Upper lobe of left lung (tissue), 6 donors: ENCODE measurements at regions not wholly inside any gene's neighbourhood (a gene's known extent, or its start where the extent isn't known, plus 50 kb on each side); places are given as distances from the start of the nearest gene placed in this dataset.

ENCODE experiments used
- ATAC-seq, 2 donors: fragments of 200-7000 bp; cut with Tn5 transposase; one replicate each; pipeline ENCODE4 v1.9.1; 2022; ENCODE audit warnings: mild to moderate bottlenecking in 2 of 2, moderate library complexity in 2 of 2; ENCODE audit not compliant: low FRiP score in 2 of 2
- DNase-seq, 2 donors: peaks; one replicate each; pipeline ENCODE4 v3.0.0-alpha.2; 2019 to 2020
- H3K27ac ChIP-seq, 4 donors: fragments of 200-600 bp; sonication (generic); one replicate each; pipeline ENCODE4 v1.5.1; 2016 to 2019
- H3K27me3 ChIP-seq, 4 donors: fragments of 200-600 bp; sonication (generic); one replicate each; pipeline ENCODE4 v1.5.1; 2017 to 2019
- H3K36me3 ChIP-seq, 4 donors: fragments of 200-600 bp; sonication (generic); one replicate each; pipeline ENCODE4 v1.5.1; 2016 to 2019
- H3K4me1 ChIP-seq, 4 donors: fragments of 200-600 bp; sonication (generic); one replicate each; pipeline ENCODE4 v1.5.1; 2018 to 2019
- H3K4me3 ChIP-seq, 4 donors: fragments of 200-600 bp; sonication (generic); one replicate each; pipeline ENCODE4 v1.5.1; 2017 to 2019; ENCODE audit warnings: mild to moderate bottlenecking in 2 of 4, moderate library complexity in 1 of 4
- H3K9me3 ChIP-seq, 4 donors: fragments of 200-600 bp; sonication (generic); one replicate each; pipeline ENCODE4 v1.5.1; 2018 to 2019
- CTCF ChIP-seq, 6 experiments: fragments of 450-650 bp in 4 of 6; fragments of 200-600 bp in 2 of 6; sonication (generic) in 2 of 6; IDR thresholded peaks; one replicate each; pipeline ENCODE4 v1.5.1; 2016 to 2019; ENCODE audit warnings: antibody characterized with exemption in 6 of 6
- EP300 ChIP-seq, 4 donors: sonication (generic); formaldehyde crosslinking; IDR thresholded peaks; one replicate each; pipeline ENCODE4 v1.5.1; 2017; ENCODE audit warnings: antibody characterized with exemption in 4 of 4, control low read depth in 2 of 4
- POLR2A ChIP-seq, 4 donors: fragments of 450-650 bp; IDR thresholded peaks; one replicate each; pipeline ENCODE4 v1.5.1; 2016 to 2017; ENCODE audit warnings: antibody characterized with exemption in 4 of 4, mild to moderate bottlenecking in 2 of 4
- POLR2AphosphoS5 ChIP-seq, 2 donors: sonication (generic); formaldehyde crosslinking; IDR thresholded peaks; one replicate each; pipeline ENCODE4 v1.5.1; 2017; ENCODE audit warnings: antibody characterized with exemption in 2 of 2
- WGBS, 2 donors: methylation state at CpG; one replicate each; pipeline ENCODE4 v1.1.5; 2017 to 2018; 5-methylcytosine and 5-hydroxymethylcytosine counted together
- donor health status: DM: no; HTN: no; CAD: no; lungs with moderate emphysema.
- donor health status: DM: no; HTN: yes; CAD: no; lungs with severe emphysema.

- peak; percentile 70 to 91 for ATAC-seq
- Histone ChIP-seq H3K9me3 (no peaks in the 10 kb centered on the region), H3K36me3 (no peaks in the 10 kb centered on the region), H3K4me1 (peaks cover 0 to 9% (median 7%) of the 10 kb centered on the region in 4 donors), H3K27ac (no peak overlapping the region), H3K4me3 (peak overlapping the region in 2 of 4 donors; percentile 22 to 23), H3K27me3 (no peaks in the 10 kb centered on the region)
- DNase-seq, result peak in 1 of 2 donors; percentile 42
- 31 to 33% methylated on average over 11 of the region's 11 CpGs for WGBS, 2 donors
- TF ChIP-seq CTCF (IDR thresholded peaks at IDR 0.05) (peak; percentile 60 to 82 (median 76)), POLR2A (IDR thresholded peaks at IDR 0.05) (no peak), EP300 (IDR thresholded peaks at IDR 0.05) (no peak), POLR2AphosphoS5 (IDR thresholded peaks at IDR 0.05) (no peak)
Measured at GRCh38 chr7:25069900-25070443, 55.1 kb downstream of the CYCS start.

GRCh38 chr7:25068502-25069213 is 56.4 kb downstream of the CYCS start:
- H3K4me3 ChIP-seq, result no peak overlapping the region
- peak; percentile 44 to 58 for ATAC-seq
- 79 to 89% methylated on average over 10 of the region's 10 CpGs for WGBS, 2 donors
- no peak overlapping the region for H3K27ac ChIP-seq
- TF ChIP-seq EP300 (IDR thresholded peaks at IDR 0.05), result no peak
- no peak for TF ChIP-seq POLR2AphosphoS5 (IDR thresholded peaks at IDR 0.05)
- TF ChIP-seq CTCF (IDR thresholded peaks at IDR 0.05), result no peak
- TF ChIP-seq POLR2A (IDR thresholded peaks at IDR 0.05), result no peak
- H3K36me3 ChIP-seq, result no peaks in the 10 kb centered on the region
- H3K9me3 ChIP-seq, result no peaks in the 10 kb centered on the region
- peaks cover 0 to 9% (median 7%) of the 10 kb centered on the region in 4 donors for H3K4me1 ChIP-seq
- no peak for DNase-seq
- H3K27me3 ChIP-seq, result no peaks in the 10 kb centered on the region

GRCh38 chr7:25067726-25068501 is 57.1 kb downstream of the CYCS start:
- TF ChIP-seq POLR2A (IDR thresholded peaks at IDR 0.05) (no peak), POLR2AphosphoS5 (IDR thresholded peaks at IDR 0.05) (no peak), EP300 (IDR thresholded peaks at IDR 0.05) (no peak), CTCF (IDR thresholded peaks at IDR 0.05) (no peak)
- Histone ChIP-seq H3K9me3 (no peaks in the 10 kb centered on the region), H3K36me3 (no peaks in the 10 kb centered on the region), H3K4me1 (peaks cover 0 to 9% (median 7%) of the 10 kb centered on the region in 4 donors), H3K4me3 (no peak overlapping the region), H3K27ac (no peak overlapping the region), H3K27me3 (no peaks in the 10 kb centered on the region)
- WGBS, 2 donors, result 58 to 64% methylated on average over 6 of the region's 6 CpGs
- ATAC-seq, result no peak
- no peak for DNase-seq

GRCh38 chr7:25066253-25066652 is 58.8 kb downstream of the CYCS start:
- H3K27me3 ChIP-seq, result no peaks in the 10 kb centered on the region
- H3K4me1 ChIP-seq, result peaks cover 0 to 9% (median 7%) of the 10 kb centered on the region in 4 donors
- DNase-seq, result no peak
- H3K4me3 ChIP-seq, result no peak overlapping the region
- no peak for ATAC-seq
- no peak overlapping the region for H3K27ac ChIP-seq
- TF ChIP-seq POLR2AphosphoS5 (IDR thresholded peaks at IDR 0.05) (no peak), CTCF (IDR thresholded peaks at IDR 0.05) (no peak), POLR2A (IDR thresholded peaks at IDR 0.05) (no peak), EP300 (IDR thresholded peaks at IDR 0.05) (no peak)
- no peaks in the 10 kb centered on the region for H3K36me3 ChIP-seq
- H3K9me3 ChIP-seq, result no peaks in the 10 kb centered on the region
- 96 to 100% methylated on average over 1 of the region's 1 CpG for WGBS, 2 donors
